CD4-positive, CD25-positive, alpha-beta regulatory T cell (primary cell): ENCODE measurements at regions not wholly inside any gene's neighbourhood (a gene's known extent, or its start where the extent isn't known, plus 50 kb on each side); places are given as distances from the start of the nearest gene placed in this dataset.

Experiments
- ATAC-seq, 2 donors: fragments of 150-1000 bp; cut with Tn5 transposase; one replicate each; pipeline ENCODE4 v1.10.0; 2021; ENCODE audit warnings: low read depth in 2 of 2, moderate number of reproducible peaks in 2 of 2, moderate library complexity in 1 of 2
- DNase-seq, 3 donors: peaks; one replicate each; pipeline versions ENCODE4 v3.0.0 to v3.0.0-alpha.2; 2012 to 2022; ENCODE audit warnings: mixed read lengths in 1 of 3
- H3K27ac ChIP-seq: one replicate; pipeline ENCODE4 v1.7.0; 2013; ENCODE audit warnings: mild to moderate bottlenecking, low read length; ENCODE audit not compliant: insufficient read depth, poor library complexity, severe bottlenecking
- H3K27me3 ChIP-seq: one replicate; pipeline ENCODE4 v1.7.0; 2013; ENCODE audit warnings: low read length; ENCODE audit not compliant: control insufficient read depth, insufficient read depth
- H3K36me3 ChIP-seq: one replicate; pipeline ENCODE4 v1.7.0; 2013; ENCODE audit warnings: mild to moderate bottlenecking, low read length, moderate library complexity; ENCODE audit not compliant: control insufficient read depth, insufficient read depth
- H3K4me1 ChIP-seq: 2 replicates; pipeline ENCODE4 v1.7.0; 2013; ENCODE audit warnings: mild to moderate bottlenecking, low read length; ENCODE audit not compliant: insufficient read depth, control insufficient read depth, poor library complexity, severe bottlenecking
- H3K4me3 ChIP-seq: one replicate; pipeline ENCODE4 v1.7.0; 2013; ENCODE audit warnings: low read depth, mild to moderate bottlenecking, low read length, moderate library complexity
- H3K9me3 ChIP-seq, 2 experiments: 1 replicate in 1 of 2; 2 replicates in 1 of 2; pipeline ENCODE4 v1.7.0; 2013; ENCODE audit warnings: low read length in 2 of 2, mild to moderate bottlenecking in 1 of 2, moderate library complexity in 1 of 2; ENCODE audit not compliant: control insufficient read depth in 2 of 2
- H3K27ac Mint-ChIP-seq, 3 donors: one replicate each; pipeline ENCODE4 v1.8.0; 2020 to 2022; ENCODE audit warnings: mild to moderate bottlenecking in 3 of 3, mixed read lengths in 3 of 3, moderate library complexity in 2 of 3
- H3K27me3 Mint-ChIP-seq: one replicate; pipeline ENCODE4 v1.8.0; 2022; ENCODE audit warnings: mild to moderate bottlenecking, mixed read lengths
- H3K36me3 Mint-ChIP-seq: one replicate; pipeline ENCODE4 v1.8.0; 2020; ENCODE audit warnings: mixed read lengths
- H3K4me1 Mint-ChIP-seq, 4 donors: one replicate each; pipeline ENCODE4 v1.8.0; 2020 to 2022; ENCODE audit warnings: mixed read lengths in 4 of 4, mild to moderate bottlenecking in 1 of 4
- H3K4me3 Mint-ChIP-seq, 4 donors: one replicate each; pipeline ENCODE4 v1.8.0; 2020 to 2022; ENCODE audit warnings: mild to moderate bottlenecking in 4 of 4, mixed read lengths in 4 of 4, moderate library complexity in 3 of 4
- H3K9me3 Mint-ChIP-seq, 7 donors: one replicate each; pipeline ENCODE4 v1.8.0; 2020 to 2022; ENCODE audit warnings: mixed read lengths in 7 of 7, mild to moderate bottlenecking in 3 of 7, moderate library complexity in 2 of 7

DNA sequence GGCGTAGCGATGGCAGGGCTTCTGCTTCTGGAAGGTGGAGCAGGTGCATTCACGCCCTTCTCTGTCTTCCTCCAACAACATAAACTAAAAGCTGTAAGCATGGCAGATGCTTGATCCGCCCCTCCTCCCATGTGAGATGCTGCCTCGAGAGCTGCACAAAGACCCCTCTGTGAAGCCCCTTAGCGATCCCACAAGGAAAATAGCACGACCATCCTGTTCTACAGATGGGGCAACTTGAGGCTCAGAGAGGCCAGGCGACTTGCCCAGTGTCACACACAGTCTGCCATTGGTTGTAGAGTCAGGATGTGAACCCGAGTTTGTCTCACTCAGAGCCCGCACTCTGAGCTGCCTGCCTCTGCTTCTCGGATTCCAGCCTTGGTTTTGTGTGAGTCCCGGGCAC is 144.4 kb downstream of the SCARB1 start:
- H3K4me1 ChIP-seq: peaks cover 5% of the 10 kb centered on the region
- no peak for DNase-seq
- Mint-ChIP-seq H3K36me3 (peaks cover 3% of the 10 kb centered on the region), H3K9me3 (peaks cover 0 to 3% (median 0%) of the 10 kb centered on the region in 7 donors), H3K4me3 (no peak overlapping the region), H3K27me3 (no peaks in the 10 kb centered on the region), H3K4me1 (peaks cover 0 to 10% (median 3%) of the 10 kb centered on the region in 4 donors), H3K27ac (no peak overlapping the region)
- H3K27ac ChIP-seq: no peak overlapping the region
- no peaks in the 10 kb centered on the region for H3K27me3 ChIP-seq
- ATAC-seq: no peak
- no peaks in the 10 kb centered on the region for H3K9me3 ChIP-seq
- no peaks in the 10 kb centered on the region for H3K36me3 ChIP-seq
- H3K4me3 ChIP-seq: no peak overlapping the region

DNA sequence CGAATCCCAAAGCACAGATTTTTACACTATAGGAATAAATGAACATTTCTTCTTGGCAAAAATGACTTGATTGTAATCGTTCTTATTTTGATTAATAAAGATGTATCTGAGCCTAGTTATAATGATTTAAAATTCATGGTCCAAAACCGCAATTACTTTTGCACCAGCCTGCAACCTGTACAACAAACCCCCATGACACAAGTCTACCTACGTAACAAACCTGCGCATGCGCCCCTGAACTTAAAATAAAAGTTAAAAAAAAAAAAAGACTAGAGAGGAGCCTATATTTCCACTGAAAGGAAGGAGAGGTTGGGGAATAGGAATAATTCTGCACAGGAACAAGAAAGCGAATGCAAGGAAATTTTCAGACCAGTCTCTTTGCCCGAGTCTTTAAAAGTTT is 145.2 kb downstream of the SCARB1 start:
- DNase-seq (no peak), ATAC-seq (no peak)
- Histone ChIP-seq H3K36me3 (no peaks in the 10 kb centered on the region), H3K4me3 (no peak overlapping the region), H3K9me3 (no peaks in the 10 kb centered on the region), H3K27ac (no peak overlapping the region), H3K4me1 (peaks cover 13% of the 10 kb centered on the region), H3K27me3 (no peaks in the 10 kb centered on the region)
- H3K9me3 Mint-ChIP-seq: peaks cover 0 to 3% (median 0%) of the 10 kb centered on the region in 7 donors
- no peak overlapping the region for H3K4me3 Mint-ChIP-seq
- peaks cover 3% of the 10 kb centered on the region for H3K36me3 Mint-ChIP-seq
- no peaks in the 10 kb centered on the region for H3K27me3 Mint-ChIP-seq
- peaks cover 0 to 17% (median 9%) of the 10 kb centered on the region in 4 donors for H3K4me1 Mint-ChIP-seq
- H3K27ac Mint-ChIP-seq: no peak overlapping the region

DNA sequence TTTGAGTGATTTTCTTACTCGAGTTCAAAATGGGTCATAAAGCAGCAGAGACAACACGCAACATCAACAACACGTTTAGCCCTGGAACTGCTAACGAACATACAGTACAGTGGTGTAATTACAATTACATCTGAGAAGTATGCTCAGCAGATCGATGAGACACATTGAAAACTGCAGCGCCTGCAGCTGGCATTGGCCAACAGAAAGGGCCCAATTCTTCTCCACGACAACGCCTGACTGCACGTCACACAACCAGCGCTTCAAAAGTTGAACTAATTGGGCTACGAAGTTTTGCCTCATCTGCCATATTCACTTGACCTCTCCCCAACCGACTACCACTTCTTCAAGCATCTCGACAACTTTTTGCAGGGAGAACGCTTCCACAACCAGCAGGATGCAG is 145.6 kb downstream of the SCARB1 start:
- Histone ChIP-seq H3K4me3 (no peak overlapping the region), H3K4me1 (peaks cover 17% of the 10 kb centered on the region), H3K27ac (no peak overlapping the region), H3K27me3 (no peaks in the 10 kb centered on the region), H3K9me3 (no peaks in the 10 kb centered on the region), H3K36me3 (no peaks in the 10 kb centered on the region)
- Mint-ChIP-seq H3K27ac (no peak overlapping the region), H3K27me3 (no peaks in the 10 kb centered on the region), H3K36me3 (peaks cover 3% of the 10 kb centered on the region), H3K9me3 (peaks cover 0 to 3% (median 0%) of the 10 kb centered on the region in 7 donors), H3K4me1 (peaks cover 0 to 20% (median 12%) of the 10 kb centered on the region in 4 donors), H3K4me3 (no peak overlapping the region)
- ATAC-seq (no peak), DNase-seq (no peak)

DNA sequence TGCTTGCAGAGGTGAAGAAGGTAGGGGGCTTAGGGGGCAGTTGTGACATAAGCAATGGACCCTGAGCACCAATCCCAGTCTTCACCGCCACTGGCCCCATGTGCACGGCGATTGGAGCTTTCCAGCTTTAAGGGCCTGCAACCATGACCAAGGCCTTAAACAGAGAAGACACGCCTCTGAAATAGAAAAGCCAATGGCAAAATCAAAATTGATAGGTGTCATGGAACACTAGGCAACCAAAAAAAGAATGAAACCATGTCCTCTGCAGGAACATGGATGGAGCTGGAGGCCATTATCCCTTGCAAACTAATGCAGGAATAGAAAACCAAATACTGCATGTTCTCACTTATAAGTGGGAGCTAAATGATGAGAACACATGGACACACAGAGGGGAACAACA is 146.3 kb downstream of the SCARB1 start:
- no peaks in the 10 kb centered on the region for H3K27me3 ChIP-seq
- peaks cover 18% of the 10 kb centered on the region for H3K4me1 ChIP-seq
- DNase-seq: no peak
- ATAC-seq: no peak
- H3K36me3 ChIP-seq: no peaks in the 10 kb centered on the region
- H3K36me3 Mint-ChIP-seq: peaks cover 3% of the 10 kb centered on the region
- no peak overlapping the region for H3K27ac Mint-ChIP-seq
- H3K4me1 Mint-ChIP-seq: peaks cover 0 to 23% (median 14%) of the 10 kb centered on the region in 4 donors
- H3K9me3 ChIP-seq: no peaks in the 10 kb centered on the region
- no peaks in the 10 kb centered on the region for H3K27me3 Mint-ChIP-seq
- H3K9me3 Mint-ChIP-seq: peaks cover 0 to 3% (median 0%) of the 10 kb centered on the region in 7 donors
- no peak overlapping the region for H3K4me3 Mint-ChIP-seq
- H3K4me3 ChIP-seq: no peak overlapping the region
- no peak overlapping the region for H3K27ac ChIP-seq

DNA sequence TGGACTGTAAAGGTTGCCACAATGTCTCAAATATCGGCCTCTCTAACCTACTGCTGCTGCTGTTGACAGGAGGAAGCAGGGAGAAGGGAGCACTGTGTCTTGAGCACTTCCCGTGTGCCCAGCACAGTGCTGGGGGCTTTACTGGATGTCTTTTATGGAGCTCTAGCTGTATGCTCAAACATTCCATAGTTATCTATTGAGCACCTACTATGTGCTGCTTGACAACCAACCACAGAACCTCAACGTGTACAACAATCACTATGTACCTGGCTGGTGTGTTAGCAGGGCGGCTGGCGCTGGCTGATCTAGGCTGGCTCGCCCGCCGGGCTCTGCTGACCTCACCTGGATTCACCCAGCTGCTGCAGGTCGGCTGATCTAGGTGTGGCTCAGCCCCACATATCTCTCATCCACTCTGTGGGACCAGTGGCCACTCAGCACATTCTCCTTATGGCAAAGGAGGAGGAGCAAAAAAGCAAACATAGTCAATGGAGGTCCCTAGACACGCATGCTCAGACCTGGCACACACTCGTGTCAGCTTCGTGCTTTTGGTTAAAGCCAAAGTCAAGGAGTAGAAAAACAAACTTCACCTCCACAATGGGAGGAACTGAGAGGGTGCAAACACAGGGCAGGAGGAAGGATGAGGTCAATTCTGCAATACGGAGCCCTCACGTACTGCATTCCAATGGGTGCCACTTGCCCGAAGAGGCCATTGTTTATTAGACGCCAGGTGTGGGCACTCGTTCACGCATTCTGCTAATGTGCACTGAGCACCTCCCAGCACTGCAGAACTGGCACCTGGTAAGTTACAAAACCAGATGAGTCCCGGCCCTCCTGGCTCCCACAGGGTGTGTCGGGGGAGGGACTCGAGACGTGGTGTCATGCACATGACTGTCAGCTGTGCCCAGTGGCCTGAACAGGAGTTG is 147.2 kb downstream of the SCARB1 start:
- Histone ChIP-seq H3K4me3 (no peak overlapping the region), H3K27me3 (no peaks in the 10 kb centered on the region), H3K4me1 (peaks cover 18% of the 10 kb centered on the region), H3K9me3 (no peaks in the 10 kb centered on the region), H3K36me3 (no peaks in the 10 kb centered on the region), H3K27ac (no peak overlapping the region)
- DNase-seq (no peak), ATAC-seq (no peak)
- peaks cover 3% of the 10 kb centered on the region for H3K36me3 Mint-ChIP-seq
- H3K4me3 Mint-ChIP-seq: peak overlapping the region in 1 of 4 donors; percentile 27
- no peaks in the 10 kb centered on the region for H3K9me3 Mint-ChIP-seq
- H3K27ac Mint-ChIP-seq: no peak overlapping the region
- H3K4me1 Mint-ChIP-seq: peaks cover 0 to 23% (median 14%) of the 10 kb centered on the region in 4 donors
- no peaks in the 10 kb centered on the region for H3K27me3 Mint-ChIP-seq

DNA sequence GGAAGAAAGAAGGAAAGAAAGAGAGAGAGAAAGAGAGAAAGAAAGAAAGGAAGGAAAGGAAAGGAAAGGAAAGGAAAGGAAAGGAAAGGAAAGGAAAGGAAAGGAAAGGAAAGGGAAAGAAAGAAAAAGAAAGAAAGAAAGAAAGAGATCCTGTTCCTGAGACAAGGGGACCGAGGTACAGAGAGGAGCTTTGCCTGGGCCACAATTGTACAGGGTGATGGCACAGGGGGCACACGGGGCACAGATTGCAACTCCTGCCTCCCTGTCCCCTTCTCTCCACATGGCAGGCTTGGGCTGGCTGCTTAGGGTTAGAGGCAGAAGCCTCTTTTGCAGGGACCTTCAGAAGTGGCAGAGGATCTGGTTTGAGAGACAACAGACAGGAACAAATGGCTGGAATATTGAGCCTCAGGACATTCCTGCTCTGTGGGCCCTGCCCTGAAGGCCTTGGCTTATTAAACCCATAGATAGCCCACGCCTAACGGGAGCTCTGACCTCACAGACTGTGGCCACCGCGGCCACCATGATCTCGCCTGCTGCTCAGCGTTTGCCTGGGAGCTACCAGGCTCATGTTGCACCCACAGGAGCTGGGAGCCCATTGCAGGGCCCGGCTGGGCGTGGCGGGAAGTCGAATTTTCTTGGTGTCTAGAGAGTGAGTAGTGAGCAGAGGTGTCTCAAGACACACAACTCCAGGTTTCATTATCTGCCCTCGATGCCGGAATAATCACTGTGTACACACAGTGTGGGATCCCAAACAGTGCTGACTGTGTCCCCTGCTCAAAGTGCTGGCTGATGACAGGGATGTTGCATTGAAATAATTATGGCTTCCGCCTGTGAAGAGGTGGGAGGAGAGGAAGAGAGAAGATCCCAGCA is 147.9 kb upstream of the NCOR2 start:
- H3K27me3 ChIP-seq: no peaks in the 10 kb centered on the region
- H3K36me3 ChIP-seq: no peaks in the 10 kb centered on the region
- DNase-seq (no peak), ATAC-seq (no peak)
- H3K36me3 Mint-ChIP-seq: peaks cover 3% of the 10 kb centered on the region
- no peak overlapping the region for H3K27ac Mint-ChIP-seq
- no peak overlapping the region for H3K27ac ChIP-seq
- H3K4me1 Mint-ChIP-seq: peaks cover 0 to 23% (median 14%) of the 10 kb centered on the region in 4 donors
- no peak overlapping the region for H3K4me3 Mint-ChIP-seq
- no peak overlapping the region for H3K4me3 ChIP-seq
- H3K4me1 ChIP-seq: peaks cover 18% of the 10 kb centered on the region
- H3K9me3 ChIP-seq: no peaks in the 10 kb centered on the region
- H3K27me3 Mint-ChIP-seq: no peaks in the 10 kb centered on the region
- H3K9me3 Mint-ChIP-seq: no peaks in the 10 kb centered on the region

DNA sequence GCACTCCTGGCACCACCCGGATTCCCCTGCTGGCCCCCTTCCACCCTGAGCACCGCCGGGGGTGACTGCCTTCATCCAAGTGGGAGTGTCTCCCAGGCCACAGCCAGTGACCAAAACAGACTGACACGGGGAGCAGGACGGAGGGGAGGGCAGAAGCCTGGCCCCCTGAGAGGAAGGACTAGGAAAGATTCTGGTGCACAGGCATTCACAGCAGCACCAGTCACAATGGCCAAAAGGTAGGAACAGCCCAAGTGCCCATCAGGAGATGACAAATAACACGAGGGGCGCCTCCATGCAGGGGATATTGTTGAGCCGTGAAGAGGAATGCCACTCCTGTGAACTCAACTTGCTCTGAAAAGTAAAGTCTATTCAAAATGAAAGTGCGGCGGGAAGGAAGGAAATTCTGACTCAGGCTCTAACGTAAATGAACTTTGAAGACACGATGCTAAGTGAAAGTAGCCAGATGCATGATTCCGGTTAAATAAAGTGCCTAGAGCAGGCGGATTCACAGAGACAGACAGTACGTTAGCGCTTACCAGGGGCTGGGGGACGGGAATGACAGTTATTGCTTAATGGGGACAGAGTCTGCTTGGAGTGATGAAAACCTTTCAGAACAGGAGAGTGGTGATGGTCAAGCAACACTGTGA is 146.1 kb upstream of the NCOR2 start:
- Mint-ChIP-seq H3K27me3 (peaks cover 5% of the 10 kb centered on the region), H3K4me3 (peak overlapping the region; percentile 1 to 85 (median 48)), H3K27ac (peak overlapping the region; percentile 61 to 85 (median 82)), H3K36me3 (peaks cover 3% of the 10 kb centered on the region), H3K9me3 (no peaks in the 10 kb centered on the region), H3K4me1 (peaks cover 0 to 23% (median 14%) of the 10 kb centered on the region in 4 donors)
- Histone ChIP-seq H3K36me3 (no peaks in the 10 kb centered on the region), H3K27ac (no peak overlapping the region), H3K4me1 (peaks cover 18% of the 10 kb centered on the region), H3K27me3 (no peaks in the 10 kb centered on the region), H3K9me3 (no peaks in the 10 kb centered on the region), H3K4me3 (peak overlapping the region; percentile 73)
- DNase-seq: peak in 2 of 3 donors; percentile 37 to 85
- ATAC-seq: peak; percentile 67 to 78
